ENCODE measurements at regions not wholly inside any gene's neighbourhood (a gene's known extent, or its start where the extent isn't known, plus 50 kb on each side); places are given as distances from the start of the nearest gene placed in this dataset.
A peak's percentile ranks its signal among the peaks of the same experiment; 100 is the strongest.
"Not testable (repeated sequence)": the region's sequence is repeated elsewhere in the genome, so short reads cannot be mapped to it uniquely, and the experiment has no call there.

DNA sequence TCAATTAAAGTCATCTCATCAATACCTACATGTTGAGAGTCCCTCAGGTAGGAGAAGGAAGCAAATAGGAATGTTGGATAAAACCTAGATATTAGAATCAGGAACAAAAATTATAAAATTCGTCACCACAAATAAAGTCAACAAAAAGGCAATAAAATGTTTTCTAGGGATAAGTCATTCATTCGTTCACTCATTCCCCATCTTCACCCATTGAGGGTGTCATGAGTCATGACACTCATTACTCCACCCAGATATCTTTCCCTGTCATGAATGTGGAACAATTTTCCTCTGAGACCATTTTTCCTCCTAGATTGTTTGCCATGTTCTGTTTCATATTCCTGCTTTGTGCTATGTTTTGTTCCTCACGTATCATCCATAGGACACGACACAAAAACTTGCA, 50.9 kb upstream of the OLIG3 start:
- DNase-seq (ENCODE audit: low read depth in 2 of 2): no peak

DNA sequence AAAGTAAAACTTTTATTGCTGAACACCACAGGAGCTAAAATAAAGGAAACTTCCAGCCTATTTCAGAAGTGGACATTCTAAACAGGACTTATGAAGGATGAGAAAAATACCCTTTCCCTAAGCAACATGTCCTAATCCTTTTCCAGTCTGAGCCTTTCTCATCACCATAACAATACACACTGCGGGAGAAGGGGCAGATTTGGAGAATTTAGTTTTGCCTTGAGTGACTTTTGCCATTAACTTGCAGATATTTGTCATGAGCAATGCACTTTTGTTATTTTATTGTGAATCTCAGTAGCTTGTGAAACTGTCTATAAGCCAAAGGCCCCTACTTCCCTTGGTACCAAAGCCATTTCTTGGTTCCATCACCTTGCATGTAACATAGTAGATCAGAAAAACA, 53.0 kb upstream of the OLIG3 start:
- no peak for DNase-seq (ENCODE audit: low read depth in 2 of 2)

DNA sequence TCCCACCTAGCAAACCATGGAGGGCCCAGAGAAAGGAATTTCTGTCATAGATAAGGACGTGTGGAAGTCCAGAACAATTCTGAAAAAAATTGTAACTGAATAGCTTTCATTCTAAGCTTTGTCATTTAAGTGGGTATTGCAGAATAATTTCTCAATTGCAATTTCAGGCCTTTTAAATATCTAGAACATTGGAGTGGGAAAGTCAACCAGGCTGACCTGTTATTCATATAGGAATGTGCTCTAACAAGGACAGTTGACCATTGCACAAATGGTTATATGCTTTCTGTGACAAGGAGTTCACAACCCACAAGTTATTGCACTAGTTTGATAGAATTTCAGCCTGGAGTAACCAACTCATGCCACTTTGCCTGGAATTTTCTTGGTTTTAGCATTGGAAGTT, 53.4 kb upstream of the OLIG3 start:
- no peak for DNase-seq (ENCODE audit: low read depth in 2 of 2)

DNA sequence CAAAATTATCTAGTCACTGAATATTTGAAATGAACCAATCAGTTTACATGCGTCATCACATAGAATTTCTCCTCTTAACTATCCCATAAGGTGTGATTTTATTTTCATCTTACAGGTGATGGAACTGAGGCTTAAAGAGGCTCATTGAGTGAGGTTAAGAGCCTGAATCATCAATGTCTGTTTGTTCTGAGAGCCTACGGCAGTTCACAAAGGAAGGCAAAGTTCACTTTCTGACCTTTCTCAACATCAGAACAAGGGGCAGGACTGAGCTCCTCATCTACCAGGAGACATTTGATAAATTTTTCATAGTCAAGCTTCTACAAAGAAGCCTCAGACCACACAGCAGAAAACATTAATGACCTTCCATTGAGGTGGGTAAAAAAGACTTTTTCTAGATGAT, 54.9 kb upstream of the OLIG3 start:
- no peak for DNase-seq (ENCODE audit: low read depth in 2 of 2)

DNA sequence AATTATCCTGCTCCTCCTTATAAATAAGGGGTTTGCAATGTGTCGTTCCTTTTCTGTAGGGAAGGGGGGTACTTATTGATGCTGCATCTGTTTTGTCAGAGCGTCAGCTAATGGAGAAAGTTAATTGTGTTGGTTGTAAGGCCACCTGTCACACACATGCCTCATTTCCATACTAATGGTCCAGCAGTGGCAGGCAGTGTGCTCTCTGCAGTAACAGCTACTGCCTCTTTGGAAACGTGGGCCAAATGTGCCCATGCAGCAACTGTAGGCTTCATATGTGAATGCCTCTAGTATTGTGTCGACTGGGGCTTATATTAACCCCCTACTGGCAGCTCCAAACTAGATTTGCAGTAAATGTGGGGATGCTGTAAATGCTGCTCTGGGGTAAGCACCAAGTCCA, 56.3 kb upstream of the OLIG3 start:
- no peak for DNase-seq (ENCODE audit: low read depth in 2 of 2)

DNA sequence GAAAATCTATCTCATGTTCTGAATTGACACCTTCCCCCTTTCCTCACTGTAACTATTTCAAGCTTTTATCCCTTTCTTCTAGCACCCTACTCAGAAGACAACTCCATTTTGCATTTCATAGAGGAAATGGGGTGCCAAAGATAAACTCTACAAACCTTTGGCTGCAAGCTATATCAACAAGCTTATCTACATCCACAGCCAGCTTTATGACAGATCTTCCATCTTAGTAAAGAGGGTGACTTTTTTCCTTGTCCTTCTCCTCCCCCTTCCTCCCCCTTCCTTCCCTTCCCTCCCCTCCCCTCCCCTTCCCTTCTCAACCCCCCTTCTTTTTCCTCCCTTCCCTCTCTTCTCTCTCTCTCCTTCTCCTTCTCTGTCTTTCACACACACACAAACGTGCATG, 58.0 kb upstream of the OLIG3 start:
- DNase-seq (ENCODE audit: low read depth in 2 of 2): no peak

DNA sequence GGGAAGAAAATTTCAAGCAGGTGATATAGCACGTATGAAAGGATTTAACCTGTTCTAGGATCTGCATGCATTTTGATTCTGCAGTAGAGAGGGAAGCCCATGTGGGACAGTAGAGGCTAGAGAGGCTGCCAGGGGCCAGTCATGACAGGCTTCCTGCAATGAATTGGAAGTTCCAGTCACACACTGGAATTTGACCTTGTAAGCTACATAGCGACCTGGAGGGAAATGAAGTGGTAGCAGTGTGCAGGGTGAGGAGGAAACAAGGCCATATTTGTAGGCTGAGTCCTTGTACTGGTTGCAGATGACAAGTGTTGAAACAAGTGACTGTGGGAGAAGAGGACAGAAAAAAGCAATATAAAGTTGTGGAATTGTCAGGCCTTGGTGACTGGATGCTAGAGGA, 58.6 kb upstream of the OLIG3 start:
- DNase-seq (ENCODE audit: low read depth in 2 of 2): no peak

DNA sequence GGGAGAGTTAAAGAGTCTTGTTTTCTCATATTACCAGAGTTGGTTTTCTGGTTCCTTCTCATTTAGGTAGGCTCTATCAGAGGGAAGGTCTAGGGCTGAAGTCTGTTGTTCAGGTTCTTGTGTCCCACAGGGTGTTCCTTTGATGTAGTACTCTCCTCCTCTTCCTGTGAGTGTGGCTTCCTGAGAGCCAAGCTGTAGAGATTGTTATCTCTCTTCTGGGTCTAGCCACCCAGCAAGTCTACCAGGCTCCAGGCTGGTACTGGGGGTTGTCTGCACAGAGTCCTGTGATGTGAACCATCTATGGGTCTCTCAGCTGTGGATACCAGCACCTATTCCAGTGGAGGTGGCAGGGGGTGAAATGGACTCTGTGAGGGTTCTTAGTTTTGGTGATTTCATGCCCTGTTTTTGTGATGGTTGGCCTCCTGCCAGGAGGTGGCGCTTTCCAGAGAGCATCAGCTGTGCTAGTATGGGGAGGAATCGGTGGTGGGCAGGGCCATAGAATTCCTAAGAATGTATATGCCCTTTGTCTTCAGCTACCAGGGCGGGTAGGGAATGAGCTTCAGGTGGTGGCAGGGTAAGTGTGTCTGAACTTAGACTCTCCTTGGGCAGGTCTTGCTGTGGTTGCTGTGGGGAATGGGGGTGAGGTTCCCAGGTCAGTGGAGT, 65.5 kb upstream of the OLIG3 start:
- not testable (repeated sequence) for DNase-seq (ENCODE audit: low read depth in 2 of 2)

DNA sequence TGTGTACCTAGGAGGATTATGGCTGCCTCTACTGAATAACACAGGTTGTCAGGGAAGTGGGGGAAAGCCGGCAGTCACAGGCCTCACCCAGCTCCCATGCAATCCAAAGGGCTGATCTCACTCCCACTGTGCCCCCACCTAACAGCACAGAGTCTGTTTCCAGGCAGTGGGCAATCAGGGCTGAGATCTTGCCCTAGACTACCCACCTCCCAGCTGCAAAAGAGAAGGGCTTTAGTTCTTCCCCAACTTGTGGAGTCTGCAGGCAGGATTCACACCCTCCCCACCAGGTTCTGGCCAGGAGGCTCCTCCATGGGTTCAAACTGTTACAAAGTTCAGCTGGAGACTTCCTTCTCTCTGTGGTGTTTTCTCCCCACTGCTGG, 66.0 kb upstream of the OLIG3 start:
- no peak for DNase-seq (ENCODE audit: low read depth in 2 of 2)

DNA sequence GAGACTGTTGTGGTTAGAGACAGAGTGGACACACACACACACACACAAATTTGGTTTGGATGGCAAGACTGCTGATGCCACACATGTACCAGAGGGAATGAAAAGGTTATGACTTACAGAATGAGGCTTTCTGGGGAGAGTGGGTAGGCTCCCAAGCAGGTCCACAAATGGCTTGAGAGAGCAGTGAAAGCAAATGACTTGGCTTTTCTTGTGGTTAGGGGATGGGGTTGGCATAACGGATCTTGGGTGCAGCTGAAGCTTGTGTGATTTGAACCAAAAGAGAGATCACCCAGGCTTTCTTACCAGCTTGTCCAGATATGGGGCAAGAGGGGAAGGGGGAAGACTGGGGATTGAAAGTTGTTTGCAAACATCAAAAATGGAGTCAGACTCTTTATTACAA, 73.9 kb upstream of the OLIG3 start:
- no peak for DNase-seq (ENCODE audit: low read depth in 2 of 2)

DNA sequence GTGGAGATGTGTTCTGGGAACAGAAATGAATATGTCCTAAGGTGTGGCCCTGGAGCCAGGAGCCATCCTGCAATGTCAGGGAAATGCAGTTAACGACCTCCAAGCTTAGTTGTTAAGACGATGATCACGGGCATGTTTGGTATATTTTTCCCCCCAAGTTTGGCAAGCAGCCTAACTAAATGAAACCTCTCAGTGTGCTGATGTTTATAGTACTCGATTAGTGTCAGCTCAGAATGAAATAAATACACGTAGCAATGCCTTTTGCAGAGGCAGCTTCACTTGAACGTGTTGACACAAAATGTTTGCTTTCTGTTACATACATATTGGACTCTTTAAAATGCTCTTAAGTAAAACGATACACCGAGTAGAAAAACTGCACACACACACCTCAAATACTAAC, 76.2 kb upstream of the OLIG3 start:
- no peak for DNase-seq (ENCODE audit: low read depth in 2 of 2)

DNA sequence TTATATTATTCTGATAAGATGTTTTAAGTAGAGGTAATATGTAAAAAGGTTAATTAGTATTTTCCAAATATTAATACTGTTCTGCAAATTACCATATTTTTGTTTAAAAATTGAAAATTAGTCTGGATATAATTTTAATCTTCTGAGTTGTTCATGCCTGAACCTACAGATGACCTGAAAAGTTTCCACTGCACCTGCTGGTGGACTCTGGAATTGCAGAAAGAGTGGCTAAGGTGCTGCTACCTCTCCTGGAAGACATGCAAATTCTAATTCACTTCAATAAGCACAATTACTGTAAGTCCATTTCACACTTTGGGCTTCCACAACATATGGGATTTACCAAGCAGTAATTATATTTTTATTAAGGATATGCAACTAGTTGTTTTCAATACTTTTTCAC, 77.7 kb upstream of the OLIG3 start:
- peak; percentile 20 to 42 for DNase-seq (ENCODE audit: low read depth in 2 of 2)

DNA sequence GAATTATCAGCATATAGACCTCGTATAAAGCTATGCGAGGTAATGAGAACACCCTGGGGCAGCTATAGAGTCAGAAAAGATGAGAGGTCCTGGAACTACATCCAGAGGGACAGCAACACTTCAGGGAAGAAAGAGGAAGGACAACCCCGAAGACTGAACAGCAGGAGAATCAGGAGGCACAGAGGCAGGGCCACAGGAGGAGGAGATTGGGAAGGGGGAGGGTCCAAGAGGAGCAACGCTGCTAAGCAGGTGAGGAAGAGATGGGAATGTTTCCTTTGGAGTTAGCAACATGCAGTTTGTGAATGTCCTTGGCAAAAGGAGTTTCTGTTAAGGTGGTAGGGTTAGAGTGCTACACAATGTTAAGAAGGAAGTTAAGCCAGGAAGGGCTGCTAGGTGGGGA, 79.5 kb upstream of the OLIG3 start:
- no peak for DNase-seq (ENCODE audit: low read depth in 2 of 2)

DNA sequence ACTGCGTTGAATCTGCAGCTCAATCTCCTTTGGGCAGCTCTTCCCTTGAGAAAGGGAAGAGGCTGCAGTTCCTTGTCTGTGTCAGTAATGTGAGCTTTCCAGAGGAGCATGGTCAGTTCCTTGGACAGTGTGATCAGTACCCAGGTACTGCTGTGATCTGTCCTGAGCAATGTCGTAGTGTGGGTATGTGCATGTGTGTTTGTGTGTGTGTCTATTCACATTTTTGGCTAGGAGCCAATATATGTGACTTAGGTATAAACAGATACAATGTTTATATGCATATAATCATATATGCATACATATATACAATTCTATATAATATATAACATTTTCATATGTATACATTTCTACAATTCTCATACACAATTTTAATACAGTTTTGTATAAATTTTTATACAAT, 85.4 kb upstream of the OLIG3 start:
- no peak for DNase-seq (ENCODE audit: low read depth in 2 of 2)

DNA sequence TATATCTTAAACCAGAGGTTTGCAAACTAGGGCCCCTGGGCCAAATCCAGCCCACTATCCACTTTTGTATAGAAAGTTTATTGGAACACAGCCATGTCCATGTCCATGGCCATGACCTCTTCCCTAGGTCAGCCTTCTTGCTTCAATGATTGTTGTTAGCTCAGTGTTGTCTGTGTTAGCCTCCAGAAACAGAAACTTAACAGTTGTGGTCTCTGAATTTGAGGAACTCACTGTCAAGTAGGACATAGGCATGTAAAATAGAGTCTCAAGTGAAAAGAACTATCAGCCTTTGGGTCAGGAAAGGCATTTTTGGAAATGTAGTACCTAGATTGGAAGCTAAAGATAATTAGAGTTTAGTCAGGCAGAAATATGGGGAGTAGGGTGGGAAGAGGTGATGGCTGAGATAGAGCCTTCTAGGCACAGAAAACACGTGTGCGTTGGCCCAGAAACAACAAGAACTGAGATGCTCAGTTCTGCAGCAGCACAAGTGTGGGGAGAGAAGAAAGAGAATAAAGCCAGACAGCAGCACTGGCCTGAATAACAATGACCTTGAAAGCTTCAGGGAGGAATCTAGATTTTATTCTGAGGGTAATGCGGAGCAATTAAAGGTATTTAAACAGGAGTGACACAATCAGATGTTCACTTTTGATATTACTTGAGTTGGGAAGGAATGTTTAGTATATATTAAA, 87.0 kb upstream of the OLIG3 start:
- no peak for DNase-seq (ENCODE audit: low read depth in 2 of 2)

DNA sequence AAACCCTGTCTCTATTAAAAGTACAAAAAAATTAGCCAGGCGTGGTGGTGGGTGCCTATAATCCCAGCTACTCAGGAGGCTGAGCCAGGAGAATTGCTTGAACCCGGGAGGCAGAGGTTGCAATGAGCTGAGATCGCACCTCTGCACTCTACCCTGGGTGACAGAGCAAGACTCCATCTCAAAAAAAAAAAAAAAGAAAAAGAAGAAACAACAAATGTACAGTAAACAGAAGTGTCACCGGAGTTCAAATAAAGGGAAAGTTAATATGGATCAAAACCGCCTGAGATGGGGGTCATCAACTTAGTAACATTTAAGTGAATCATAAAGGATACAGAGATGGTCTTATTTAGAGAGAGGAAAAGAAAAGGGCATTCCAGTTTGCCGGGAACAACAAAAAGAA, 89.3 kb upstream of the OLIG3 start:
- DNase-seq (ENCODE audit: low read depth in 2 of 2): not testable (repeated sequence)

DNA sequence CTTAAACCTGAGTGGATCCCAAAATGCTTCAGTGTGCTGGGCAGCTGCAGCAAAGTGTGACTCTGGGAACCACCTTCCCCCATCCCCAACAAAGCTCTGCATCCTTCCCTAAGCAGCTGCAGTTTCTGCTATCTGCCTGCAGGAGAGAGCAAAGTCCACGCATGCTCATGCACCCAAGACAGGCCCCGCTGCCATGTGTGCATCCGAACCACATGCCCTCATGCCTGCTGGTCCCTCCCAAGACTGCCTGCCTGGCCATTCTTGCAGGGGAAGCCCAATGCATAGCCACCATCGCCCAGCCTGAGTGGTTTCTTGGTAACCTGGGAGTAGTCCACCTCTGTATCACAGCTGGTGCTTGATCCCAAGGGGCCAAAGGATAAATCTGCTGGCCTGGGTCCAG, 94.3 kb upstream of the OLIG3 start:
- DNase-seq (ENCODE audit: low read depth in 2 of 2): no peak

DNA sequence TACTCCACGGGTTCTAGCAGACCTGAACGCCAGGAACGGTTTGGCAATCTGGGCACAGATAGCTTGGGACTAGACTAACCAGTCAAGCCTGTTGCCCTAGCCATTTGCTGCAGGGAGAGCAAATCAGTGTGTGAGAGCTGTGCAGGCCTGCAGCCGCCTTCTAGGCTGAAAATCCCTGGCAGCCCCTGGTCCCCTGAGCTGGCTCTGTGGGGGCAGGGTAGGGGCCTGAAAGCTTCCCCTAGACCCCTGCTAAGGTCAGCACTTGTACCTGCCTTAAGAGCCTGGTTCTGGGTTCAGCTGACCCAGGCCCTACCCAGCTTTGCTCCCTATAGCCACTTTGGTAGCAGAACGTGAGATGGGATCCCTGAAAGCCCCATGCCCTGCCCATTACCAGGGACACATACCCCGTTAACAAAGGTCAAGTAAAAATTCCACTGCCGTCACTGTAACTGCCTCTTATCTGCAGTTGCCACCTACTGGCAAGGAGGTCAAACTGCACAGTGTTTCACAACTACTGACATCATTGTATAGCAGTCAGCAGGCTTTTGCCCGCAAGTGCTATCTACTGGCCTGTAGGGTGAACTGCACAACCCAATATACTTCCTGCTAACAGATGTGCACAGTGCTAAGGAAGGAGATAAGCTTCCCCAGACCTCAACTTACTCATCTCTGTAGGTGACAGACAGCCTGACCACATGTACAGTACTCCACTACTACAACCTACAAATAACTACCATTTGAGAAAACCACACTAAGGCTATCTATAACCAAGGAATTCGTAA, 95.1 kb upstream of the OLIG3 start:
- DNase-seq (ENCODE audit: low read depth in 2 of 2): peak; percentile 23 to 43

DNA sequence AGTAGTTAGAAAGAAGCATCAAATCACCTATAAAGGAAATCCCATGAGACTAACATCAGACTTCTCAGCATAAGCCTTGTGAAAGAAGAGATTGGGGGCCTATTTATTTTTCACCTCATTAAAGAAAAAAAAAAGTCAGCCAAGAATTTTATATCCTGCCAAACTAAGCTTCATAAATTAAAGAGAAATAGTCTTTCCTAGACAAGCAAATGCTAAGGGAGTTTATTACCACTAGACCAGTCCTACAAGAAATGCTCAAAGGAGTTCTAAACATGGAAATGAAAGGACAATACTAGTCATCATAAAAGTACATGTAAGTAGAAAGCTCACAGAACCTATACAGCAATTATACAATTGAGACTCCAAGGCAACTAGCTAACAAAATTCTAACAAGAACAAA, 96.5 kb upstream of the OLIG3 start:
- no peak for DNase-seq (ENCODE audit: low read depth in 2 of 2)

DNA sequence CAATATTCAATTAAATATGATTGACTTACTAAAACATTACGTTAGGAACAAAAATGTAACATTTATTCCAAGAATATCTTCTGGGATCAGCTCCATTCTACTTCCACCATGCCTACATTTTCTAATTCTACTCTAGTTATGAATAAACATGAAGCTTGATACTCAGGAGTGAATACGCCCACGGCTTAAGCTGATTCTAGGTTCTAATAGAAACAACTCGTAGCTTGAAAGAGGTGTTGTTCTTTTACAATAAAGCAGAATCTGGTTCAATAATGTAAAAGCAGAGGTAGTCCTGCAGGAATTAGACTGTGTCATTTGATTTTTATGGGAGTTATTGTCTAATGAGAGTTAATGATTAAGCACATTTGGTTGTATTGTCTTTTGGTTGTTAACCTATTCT, 107.3 kb upstream of the OLIG3 start:
- DNase-seq (ENCODE audit: low read depth in 2 of 2): no peak

DNA sequence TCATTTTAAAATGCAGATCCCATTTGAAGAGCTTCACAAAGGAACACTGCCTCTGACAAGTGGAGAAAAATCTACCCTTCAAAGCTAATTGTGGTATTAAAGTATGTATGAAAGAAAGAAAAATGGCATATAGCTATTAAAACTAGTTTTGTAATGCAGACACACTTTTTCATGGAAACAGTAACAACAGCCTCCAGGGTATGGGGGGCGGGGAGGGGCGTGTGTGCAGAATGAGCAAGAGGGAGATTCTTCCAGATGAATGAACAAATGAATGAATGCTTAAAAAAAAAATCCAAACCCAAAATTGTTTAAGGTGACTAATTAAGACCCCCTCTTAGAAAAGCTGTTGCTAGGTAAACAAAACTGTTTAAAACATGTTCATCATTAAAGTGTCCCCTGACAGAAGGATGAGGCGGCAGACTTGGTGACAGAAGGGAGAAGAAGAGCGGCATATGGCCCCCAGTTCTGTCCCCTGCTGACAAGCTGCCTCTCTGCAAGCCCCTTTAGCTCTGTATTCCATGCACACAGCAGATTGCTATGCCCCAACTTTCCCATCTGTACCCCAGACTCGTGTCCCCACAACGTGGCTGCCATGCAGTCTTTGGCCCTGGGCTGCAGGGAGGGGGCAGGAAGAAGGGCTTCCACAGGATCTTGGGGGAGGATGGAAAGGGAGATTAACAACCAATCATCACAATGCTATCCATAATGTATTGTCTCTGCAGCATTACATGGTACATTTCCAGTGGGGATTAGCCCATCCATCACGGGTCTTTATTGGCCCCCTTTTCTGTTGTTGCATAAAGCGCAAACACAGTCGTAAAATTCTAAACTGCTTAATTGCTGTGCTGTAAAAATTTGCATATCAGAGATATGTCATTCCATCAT, 108.4 kb upstream of the OLIG3 start:
- no peak for DNase-seq (ENCODE audit: low read depth in 2 of 2)

DNA sequence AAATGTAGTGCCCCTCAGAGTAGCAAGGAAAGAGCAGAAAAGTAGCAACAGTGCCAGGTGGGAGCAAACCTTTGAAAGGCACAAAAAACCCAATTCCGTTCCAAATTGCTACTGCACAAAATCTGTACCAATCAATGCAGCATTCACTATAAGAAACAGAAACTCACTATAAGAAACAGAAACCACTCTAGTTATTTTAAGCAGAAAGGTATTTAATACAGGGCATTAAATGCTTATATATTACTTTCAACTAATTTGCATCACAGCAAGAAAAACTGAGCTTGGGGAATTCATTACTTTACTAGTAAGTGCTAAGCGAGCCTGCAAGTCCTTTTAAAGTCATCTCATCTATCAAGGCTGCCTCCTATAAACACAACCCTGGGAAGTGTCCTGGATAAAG, 116.5 kb upstream of the OLIG3 start:
- no peak for DNase-seq (ENCODE audit: low read depth in 2 of 2)
